Heart right ventricle (tissue), 16 donors: ENCODE measurements at regions not wholly inside any gene's neighbourhood (a gene's known extent, or its start where the extent isn't known, plus 50 kb on each side); places are given as distances from the start of the nearest gene placed in this dataset.

Experiments
- ATAC-seq, 8 donors: fragments of 200-7000 bp; cut with Tn5 transposase; one replicate each; pipeline ENCODE4 v1.9.1; 2020; ENCODE audit warnings: mild to moderate bottlenecking in 8 of 8, moderate library complexity in 8 of 8, moderate number of reproducible peaks in 1 of 8
- DNase-seq, 2 donors: peaks; one replicate each; pipeline ENCODE4 v3.0.0-alpha.2; 2020
- H3K27ac ChIP-seq, 10 donors: fragments of 200-600 bp; sonication (generic) in 2 of 10; one replicate each; pipeline versions ENCODE4 v1.5.0 to v1.8.0; 2020 to 2022; ENCODE audit warnings: mild to moderate bottlenecking in 3 of 10
- H3K27me3 ChIP-seq, 7 donors: fragments of 200-600 bp; one replicate each; pipeline ENCODE4 v1.8.0; 2021 to 2022; ENCODE audit warnings: mild to moderate bottlenecking in 2 of 7
- H3K36me3 ChIP-seq, 9 donors: fragments of 200-600 bp; sonication (generic) in 1 of 9; one replicate each; pipeline versions ENCODE4 v1.5.0 to v1.8.0; 2020 to 2022; ENCODE audit warnings: mild to moderate bottlenecking in 2 of 9
- H3K4me1 ChIP-seq, 9 donors: fragments of 200-600 bp; sonication (generic) in 1 of 9; one replicate each; pipeline versions ENCODE4 v1.5.0 to v1.8.0; 2020 to 2022; ENCODE audit warnings: mild to moderate bottlenecking in 4 of 9
- H3K4me3 ChIP-seq, 10 donors: fragments of 200-600 bp; sonication (generic) in 2 of 10; one replicate each; pipeline versions ENCODE4 v1.5.0 to v1.8.0; 2020 to 2022; ENCODE audit warnings: mild to moderate bottlenecking in 7 of 10, moderate library complexity in 2 of 10
- H3K9me3 ChIP-seq, 11 donors: fragments of 200-600 bp in 10 of 11; sonication (generic) in 2 of 11; one replicate each; pipeline versions ENCODE4 v1.5.0 to v1.8.0; 2013 to 2022; ENCODE audit warnings: mild to moderate bottlenecking in 2 of 11, control low read depth in 1 of 11, moderate library complexity in 1 of 11
- WGBS, 2 donors: extraction: QIAGEN DNeasy Blood & Tissue Kit; methylation state at CpG; one replicate each; pipeline ENCODE4 v1.1.7; 2013; ENCODE audit warnings: inconsistent platforms in 1 of 2; 5-methylcytosine and 5-hydroxymethylcytosine counted together
- intact Hi-C, 10 donors: fragments of 100-400 bp; cut with DNase I; formaldehyde crosslinking; loops; one replicate each; pipeline versions ENCODE4 v1.11.1 to v1.14.2; 2022
- TF ChIP-seq, protein P1 (sequence below), 9 donors: fragments of 200-600 bp; sonication (generic) in 2 of 9; IDR thresholded peaks; one replicate each; pipeline versions ENCODE4 v1.5.0 to v1.8.0; 2021 to 2022; ENCODE audit warnings: antibody characterized with exemption in 9 of 9, mild to moderate bottlenecking in 5 of 9, moderate library complexity in 1 of 9
- donor health status: Arrhythmogenic right ventricular cardiomyopathy.
- donor health status: ischemic (EF 13 %, LVEDD 7.1; RV severe dilation, severe dysfunction).
- donor health status: healthy with polysubstance abuse.
- donor health status: DM: no; HTN: yes; CAD: no.
- donor health status: DM: no; HTN: no; CAD: no.
- donor health status: ischemic (EF 25% LVEDD 6.9; RV normal size, moderate dysfunction).
- donor health status: ischemic (EF 25% LVEDD 5.7; RV mildly dilated, moderate dysfunction).
- donor health status: healthy.
- donor health status: DM: yes; HTN: yes; CAD: no.
- donor health status: Ischemic cardiomyopathy.
- donor health status: ischemic (EF 35%, LVEDD 5.7; RV mildly dilated, moderate dysfunction).
- donor health status: nonischemic (EF 11% LVEDD 7.7; RV severe dilation, severe dysfunction).
- donor health status: DM: yes; HTN: yes; CAD: no.
- donor health status: PGD.
- donor health status: ischemic (EF 29% LVEDD 5.4; RV normal size, mild dysfunction).
- donor health status: nonischemic (EF 23%, LVEDD 6.1; RV moderate dilation, normal function).

DNA sequence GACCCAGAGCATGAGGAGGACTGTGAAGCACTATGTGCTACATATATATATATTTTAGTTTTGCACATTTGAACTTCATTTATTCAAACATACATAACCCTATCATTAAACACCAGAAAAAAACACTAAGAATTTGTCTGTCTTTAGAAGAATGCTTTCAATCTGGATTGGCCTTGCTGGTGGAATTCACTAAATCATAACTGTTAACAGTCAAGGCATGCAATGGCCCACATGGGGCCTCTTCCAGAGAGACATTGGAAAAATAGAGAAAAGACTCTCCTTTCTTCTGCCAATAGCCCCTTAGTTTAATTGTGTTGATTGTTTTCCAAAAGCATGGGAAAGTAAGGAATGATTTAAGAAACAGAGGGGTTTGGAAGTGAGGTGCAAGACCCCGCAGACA lies 77.9 kb downstream of the MRPL32 start:
- ATAC-seq: no peak
- Histone ChIP-seq H3K36me3 (no peaks in the 10 kb centered on the region), H3K4me3 (no peak overlapping the region), H3K4me1 (no peaks in the 10 kb centered on the region), H3K9me3 (peaks cover 0 to 4% (median 0%) of the 10 kb centered on the region in 11 donors), H3K27ac (no peak overlapping the region), H3K27me3 (peaks cover 0 to 7% (median 0%) of the 10 kb centered on the region in 7 donors)
- TF ChIP-seq, protein P1, sequence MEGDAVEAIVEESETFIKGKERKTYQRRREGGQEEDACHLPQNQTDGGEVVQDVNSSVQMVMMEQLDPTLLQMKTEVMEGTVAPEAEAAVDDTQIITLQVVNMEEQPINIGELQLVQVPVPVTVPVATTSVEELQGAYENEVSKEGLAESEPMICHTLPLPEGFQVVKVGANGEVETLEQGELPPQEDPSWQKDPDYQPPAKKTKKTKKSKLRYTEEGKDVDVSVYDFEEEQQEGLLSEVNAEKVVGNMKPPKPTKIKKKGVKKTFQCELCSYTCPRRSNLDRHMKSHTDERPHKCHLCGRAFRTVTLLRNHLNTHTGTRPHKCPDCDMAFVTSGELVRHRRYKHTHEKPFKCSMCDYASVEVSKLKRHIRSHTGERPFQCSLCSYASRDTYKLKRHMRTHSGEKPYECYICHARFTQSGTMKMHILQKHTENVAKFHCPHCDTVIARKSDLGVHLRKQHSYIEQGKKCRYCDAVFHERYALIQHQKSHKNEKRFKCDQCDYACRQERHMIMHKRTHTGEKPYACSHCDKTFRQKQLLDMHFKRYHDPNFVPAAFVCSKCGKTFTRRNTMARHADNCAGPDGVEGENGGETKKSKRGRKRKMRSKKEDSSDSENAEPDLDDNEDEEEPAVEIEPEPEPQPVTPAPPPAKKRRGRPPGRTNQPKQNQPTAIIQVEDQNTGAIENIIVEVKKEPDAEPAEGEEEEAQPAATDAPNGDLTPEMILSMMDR (IDR thresholded peaks at IDR 0.05): no peak
- DNase-seq: no peak
- 92 to 100% methylated on average over 1 of the region's 1 CpG for WGBS, 2 donors
- intact Hi-C loops: no loop called here

- 80 to 94% methylated on average over 2 of the region's 2 CpGs for WGBS, 2 donors
- intact Hi-C loops: no loop called here
- TF ChIP-seq, protein P1 (IDR thresholded peaks at IDR 0.05): no peak
- H3K36me3 ChIP-seq: no peaks in the 10 kb centered on the region
- DNase-seq (no peak), ATAC-seq (no peak)
- H3K27ac ChIP-seq: no peak overlapping the region
- H3K9me3 ChIP-seq: peaks cover 0 to 4% (median 0%) of the 10 kb centered on the region in 11 donors
- no peak overlapping the region for H3K4me3 ChIP-seq
- no peaks in the 10 kb centered on the region for H3K4me1 ChIP-seq
- H3K27me3 ChIP-seq: peaks cover 0 to 7% (median 0%) of the 10 kb centered on the region in 7 donors
Observed at GRCh38 chr7:43011879-43012278, 79.7 kb downstream of the MRPL32 start.

GRCh38 chr7:43014406-43014805 lies 82.2 kb downstream of the MRPL32 start:
- ATAC-seq (no peak), DNase-seq (no peak)
- Histone ChIP-seq H3K4me1 (no peaks in the 10 kb centered on the region), H3K27ac (no peak overlapping the region), H3K27me3 (peaks cover 0 to 7% (median 0%) of the 10 kb centered on the region in 7 donors), H3K36me3 (no peaks in the 10 kb centered on the region), H3K4me3 (no peak overlapping the region), H3K9me3 (peaks cover 0 to 4% (median 0%) of the 10 kb centered on the region in 11 donors)
- intact Hi-C loops: no loop called here
- 88 to 90% methylated on average over 4 of the region's 4 CpGs for WGBS, 2 donors
- TF ChIP-seq, protein P1 (IDR thresholded peaks at IDR 0.05): no peak

DNA sequence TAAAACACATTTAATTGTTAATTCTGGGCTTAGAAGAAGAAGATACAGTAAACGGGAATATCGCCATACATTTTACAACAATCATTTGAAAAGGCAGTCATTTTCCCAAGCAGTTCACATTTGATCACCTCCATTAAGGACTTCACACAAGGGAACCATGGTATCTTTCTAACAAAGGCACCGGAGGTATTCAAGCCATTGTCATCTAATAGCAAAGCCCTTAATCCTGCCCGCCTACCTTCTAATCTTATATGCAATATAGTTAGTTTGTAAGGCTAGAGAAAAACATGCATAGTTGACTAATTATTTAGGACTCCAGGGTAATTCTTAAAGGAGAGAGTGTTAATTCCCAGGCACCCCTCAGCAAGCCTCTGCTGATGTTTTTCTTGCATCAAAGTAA lies 83.1 kb downstream of the MRPL32 start:
- H3K9me3 ChIP-seq: peaks cover 0 to 4% (median 0%) of the 10 kb centered on the region in 11 donors
- 88 to 90% methylated on average over 4 of the region's 4 CpGs for WGBS, 2 donors
- no peak for DNase-seq

More for the DNA sequence above, 83.1 kb downstream of the MRPL32 start:
- intact Hi-C loops: no loop called here
- Histone ChIP-seq H3K27ac (no peak overlapping the region), H3K4me1 (no peaks in the 10 kb centered on the region), H3K27me3 (peaks cover 0 to 7% (median 0%) of the 10 kb centered on the region in 7 donors), H3K4me3 (no peak overlapping the region), H3K36me3 (no peaks in the 10 kb centered on the region)
- TF ChIP-seq, protein P1 (IDR thresholded peaks at IDR 0.05): no peak
- ATAC-seq: no peak
